ENCODE measurements at regions not wholly inside any gene's neighbourhood (a gene's known extent, or its start where the extent isn't known, plus 50 kb on each side); places are given as distances from the start of the nearest gene placed in this dataset.

- no peak for DNase-seq
Measured at GRCh38 chr3:168624892-168625448, 529.2 kb upstream of the GOLIM4 start.

DNA sequence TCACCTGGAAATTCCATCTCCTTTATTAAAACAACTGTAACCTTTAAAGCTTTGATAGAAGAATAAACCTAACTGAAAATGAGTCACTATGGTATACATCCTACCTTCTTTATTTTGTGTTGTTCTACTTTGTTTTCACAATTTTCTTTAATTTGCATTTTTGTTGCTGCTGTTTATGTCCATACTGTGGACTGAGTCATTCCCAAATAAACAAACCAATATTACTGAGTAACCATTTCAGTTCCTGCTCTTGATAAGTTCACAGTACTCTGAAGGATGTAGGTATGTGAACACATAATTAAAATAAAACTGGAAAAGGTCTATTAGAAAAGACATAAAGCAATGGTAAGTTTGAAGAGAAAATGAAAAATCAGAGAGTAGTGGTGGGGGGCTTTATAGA lies 528.5 kb upstream of the GOLIM4 start:
- DNase-seq: no peak

- no peak for DNase-seq
Measured at GRCh38 chr3:168622795-168623194, 527.1 kb upstream of the GOLIM4 start.

DNA sequence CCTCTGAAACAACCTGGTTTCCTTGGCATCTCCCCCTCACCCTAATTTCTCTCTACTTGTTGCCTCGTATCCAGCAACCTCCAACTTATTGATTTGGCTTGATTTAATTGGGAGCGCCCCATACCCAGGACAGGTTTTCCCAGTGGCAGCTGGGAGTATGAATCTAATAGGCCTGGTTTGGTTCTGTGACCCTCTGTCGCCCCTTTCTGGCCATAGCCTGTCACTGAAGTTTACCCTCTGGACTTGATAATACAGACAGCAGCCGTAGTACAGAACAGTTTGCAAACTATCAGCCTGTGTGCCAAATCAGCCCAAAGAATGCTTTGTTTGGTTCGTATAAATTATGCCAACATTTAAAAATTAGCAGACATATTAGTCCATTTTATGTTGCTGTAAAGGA lies 525.1 kb upstream of the GOLIM4 start:
- DNase-seq: peak; percentile 14

DNA sequence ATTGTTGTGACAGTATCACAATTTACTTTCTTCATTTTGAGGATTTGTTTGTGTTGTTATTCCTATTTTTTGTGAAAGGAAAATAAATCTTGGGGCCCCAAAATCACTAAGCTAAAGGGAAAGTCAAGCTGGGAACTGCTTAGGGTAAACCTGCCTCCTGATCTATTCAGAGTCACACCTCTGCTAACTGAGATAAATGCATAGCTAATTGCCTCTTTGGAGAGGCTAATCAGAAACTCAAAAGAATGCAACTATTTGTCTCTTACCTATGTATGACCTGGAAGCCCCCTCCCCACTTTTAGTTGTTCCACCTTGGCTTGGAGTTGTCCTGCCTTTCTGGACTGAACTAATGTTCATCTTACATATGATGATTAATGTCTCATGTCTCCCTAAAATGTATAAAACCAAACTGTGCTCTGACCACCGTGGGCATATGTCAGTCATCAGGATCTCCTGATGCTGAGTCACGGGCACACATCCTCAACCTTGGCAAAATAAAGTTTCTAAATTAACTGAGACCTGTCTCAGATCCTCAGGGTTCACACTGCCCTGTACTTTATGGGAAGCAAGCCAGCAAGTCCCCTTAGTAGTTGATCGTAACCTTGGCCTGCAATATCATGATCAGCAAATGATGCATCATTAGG lies 523.2 kb upstream of the GOLIM4 start:
- DNase-seq: no peak

DNA sequence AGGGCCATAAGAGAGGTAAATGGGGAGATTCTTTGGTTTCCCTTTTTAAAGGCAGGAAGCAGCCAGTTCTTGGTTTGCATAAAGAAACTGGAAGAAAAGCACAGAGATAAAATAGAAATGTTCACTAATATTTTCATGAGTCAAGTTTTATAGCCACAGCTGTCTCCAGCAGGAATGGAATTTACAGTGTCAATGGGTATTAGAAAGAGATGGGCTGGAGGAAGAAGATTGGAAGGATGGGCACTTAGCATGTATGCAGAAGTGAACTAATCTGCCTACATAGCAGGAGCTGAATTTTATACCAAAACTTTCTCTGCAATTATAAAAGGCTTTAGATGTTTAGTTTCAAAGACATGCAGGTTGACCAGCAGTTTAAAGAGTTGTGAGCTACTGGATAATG lies 521.9 kb upstream of the GOLIM4 start:
- no peak for DNase-seq

DNA sequence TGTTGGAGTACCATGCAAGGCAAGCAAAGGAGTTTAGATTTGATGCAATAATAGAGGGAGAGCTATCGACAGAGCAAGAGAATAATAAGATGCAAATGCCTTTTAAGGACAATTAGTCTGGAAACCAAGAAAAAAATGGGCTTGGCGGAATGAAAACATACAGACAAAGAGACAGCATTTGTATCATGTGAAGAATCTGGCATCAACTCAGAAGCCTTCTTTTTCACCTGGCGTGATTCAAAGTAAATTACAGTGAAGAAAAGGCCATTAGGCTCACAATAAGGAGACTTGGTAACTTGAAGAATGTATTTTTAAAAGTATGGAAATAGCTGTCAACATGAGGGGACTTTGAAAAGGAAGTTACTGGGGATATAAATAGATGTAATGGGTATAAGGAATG lies 521.2 kb upstream of the GOLIM4 start:
- DNase-seq: no peak

DNA sequence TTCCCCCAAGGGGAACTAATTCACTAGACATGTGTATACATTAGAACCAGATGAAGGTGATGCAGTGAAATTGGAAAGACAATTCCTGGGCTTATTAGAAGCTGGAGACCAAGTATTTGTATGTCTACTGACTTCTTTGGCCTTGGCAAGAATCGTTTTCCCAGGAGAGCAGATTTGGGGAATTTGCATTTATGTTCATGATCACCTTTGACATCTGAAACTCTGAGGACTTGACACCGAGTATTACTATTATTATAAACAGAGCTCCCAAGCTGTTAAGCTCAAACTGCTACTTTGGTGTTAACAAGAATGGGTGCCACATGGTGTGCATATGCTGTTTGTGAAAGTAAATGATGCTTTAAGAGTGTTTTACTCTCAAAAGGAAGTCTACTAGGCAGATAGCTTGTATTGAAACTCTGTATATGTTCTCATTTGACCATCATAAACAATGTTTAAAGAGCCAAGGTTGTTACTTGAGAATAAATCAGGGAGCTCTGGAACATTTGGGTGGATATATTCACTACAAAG lies 519.8 kb upstream of the GOLIM4 start:
- DNase-seq: peak; percentile 17

- no peak for DNase-seq
Measured at GRCh38 chr3:168613151-168613550, 517.4 kb upstream of the GOLIM4 start.

DNA sequence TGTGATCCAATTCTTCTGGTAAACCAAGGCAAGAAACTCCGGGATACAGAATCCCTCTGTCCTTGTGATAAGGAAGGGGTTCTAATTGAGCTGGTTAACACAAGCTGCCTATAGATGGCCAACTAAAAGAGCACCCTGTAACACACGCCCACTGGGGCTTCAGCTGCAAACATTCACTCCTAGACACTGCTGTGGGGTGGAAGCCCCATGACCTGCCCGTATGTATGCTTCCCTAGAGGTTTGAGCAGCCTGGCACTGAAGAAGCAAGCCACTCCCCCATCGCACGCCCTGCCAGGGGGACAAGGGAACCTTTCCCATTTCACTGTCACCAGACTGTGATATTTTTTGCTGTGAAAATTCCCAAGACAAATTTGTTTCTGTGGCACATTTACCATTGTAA lies 516.9 kb upstream of the GOLIM4 start:
- no peak for DNase-seq

- DNase-seq: no peak
Measured at GRCh38 chr3:168611826-168612225, 516.1 kb upstream of the GOLIM4 start.

DNA sequence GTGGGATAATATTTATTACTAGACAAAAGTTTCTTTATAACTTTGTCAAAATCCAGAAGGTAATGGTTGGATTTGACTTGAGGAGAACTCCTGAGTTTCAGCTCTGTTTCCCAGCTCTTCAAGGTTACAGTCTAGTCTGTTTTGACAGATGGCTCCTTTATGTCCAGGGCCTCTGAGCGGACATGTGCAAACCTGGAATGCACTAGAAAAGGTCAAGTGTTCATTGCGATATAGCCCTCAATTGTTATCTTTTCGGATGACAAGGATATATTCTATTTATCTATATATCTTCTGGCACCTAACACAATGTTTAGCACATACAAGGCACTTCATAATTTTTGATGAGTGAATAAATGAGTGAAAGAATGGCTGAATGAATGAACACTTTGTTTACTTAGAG lies 513.2 kb upstream of the GOLIM4 start:
- DNase-seq: no peak

DNA sequence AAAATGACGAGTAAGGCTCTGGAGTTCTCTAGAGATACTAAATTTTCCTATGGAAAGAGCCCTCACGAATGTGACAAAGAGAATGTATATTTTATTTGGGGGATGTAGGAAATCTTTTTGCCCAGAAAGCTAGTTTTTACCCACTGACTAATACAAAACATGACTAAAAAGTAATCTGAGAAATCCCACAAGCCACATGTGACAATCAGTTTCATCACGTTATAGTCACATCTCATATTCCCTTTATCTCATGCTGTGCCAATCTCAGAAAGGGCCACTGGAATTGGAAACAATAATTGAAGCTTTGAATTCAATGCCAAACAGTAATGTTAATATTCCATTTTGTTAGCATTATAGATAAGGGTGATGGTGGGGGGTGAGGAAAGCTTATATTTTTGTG lies 509.0 kb upstream of the GOLIM4 start:
- DNase-seq: no peak

GRCh38 chr3:168598250-168598649 lies 502.5 kb upstream of the GOLIM4 start:
- no peak for DNase-seq

DNA sequence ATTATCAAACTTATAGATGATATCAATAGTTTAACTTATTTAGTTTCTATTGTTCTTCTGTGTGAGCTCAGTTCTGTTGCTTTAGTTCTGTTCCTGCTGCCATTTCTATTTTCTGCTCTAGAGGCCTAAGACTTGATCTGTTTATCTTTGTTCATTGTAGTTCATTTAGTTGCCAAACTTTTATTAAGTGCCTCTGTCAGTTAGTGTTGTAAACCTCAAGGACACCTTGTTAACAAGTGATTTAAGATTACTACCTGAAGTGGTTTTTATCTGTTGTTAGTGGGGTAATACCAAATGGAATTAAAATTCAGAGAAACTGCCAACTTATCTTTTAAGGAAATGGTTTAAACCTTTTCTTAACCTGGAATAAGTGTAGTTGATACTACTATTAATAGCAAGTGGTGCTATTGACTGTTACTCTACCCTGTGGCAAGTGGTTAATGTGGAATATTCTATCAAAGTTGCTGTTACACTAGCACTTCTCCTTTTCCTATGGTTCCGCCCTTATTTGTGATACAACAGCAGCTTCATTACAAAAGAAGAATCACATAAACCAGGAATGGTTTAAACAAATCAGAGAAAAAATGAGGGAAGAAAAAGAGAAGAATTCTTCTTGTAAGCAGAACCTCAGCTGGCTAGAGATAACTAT lies 500.6 kb upstream of the GOLIM4 start:
- DNase-seq: no peak

GRCh38 chr3:168591587-168591986 lies 495.9 kb upstream of the GOLIM4 start:
- no peak for DNase-seq

GRCh38 chr3:168589376-168589775 lies 493.7 kb upstream of the GOLIM4 start:
- DNase-seq: no peak

- no peak for DNase-seq
Measured at GRCh38 chr3:168585544-168585943, 489.8 kb upstream of the GOLIM4 start.

GRCh38 chr3:168583977-168584376 lies 488.3 kb upstream of the GOLIM4 start:
- DNase-seq: no peak

DNA sequence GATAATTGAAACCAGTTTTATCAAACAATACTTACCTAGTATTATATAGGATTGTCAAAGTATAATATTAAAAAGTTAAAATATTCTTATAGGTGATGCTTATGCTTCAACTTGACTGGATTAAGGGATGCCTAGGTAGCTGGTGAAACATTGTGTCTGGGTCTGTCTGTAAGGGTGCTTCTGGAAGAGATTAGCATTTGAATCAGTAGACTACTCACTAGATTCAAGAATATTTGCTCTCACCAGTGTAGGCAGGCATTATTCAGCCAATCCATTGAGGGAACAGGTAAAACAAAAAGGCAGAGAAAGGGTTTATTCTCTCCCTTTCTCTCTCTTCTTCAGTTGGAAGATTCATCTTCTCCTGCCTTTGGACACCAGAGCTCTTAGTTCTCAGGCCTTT lies 486.8 kb upstream of the GOLIM4 start:
- DNase-seq: no peak

DNA sequence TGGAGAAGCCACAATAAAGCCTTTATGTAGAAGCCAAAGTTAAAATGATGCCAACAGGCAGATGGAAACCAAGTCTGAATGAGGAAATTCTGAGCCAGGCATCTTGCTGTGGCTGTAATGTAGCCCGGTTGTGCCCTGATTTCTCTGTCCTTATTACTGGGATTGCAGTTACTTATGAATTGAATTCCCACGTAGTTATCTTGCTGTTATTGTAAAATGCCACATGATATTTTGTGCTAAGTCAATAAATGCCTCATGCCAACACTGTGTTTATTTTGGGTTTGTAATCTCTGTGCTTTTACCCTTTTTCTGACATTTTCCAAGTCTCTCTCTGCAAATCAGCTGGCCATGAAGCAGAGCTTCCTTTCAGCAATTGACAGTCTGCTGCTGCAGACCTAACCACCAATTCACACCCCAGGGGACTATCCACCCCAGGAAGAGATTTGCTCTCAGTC lies 486.1 kb upstream of the GOLIM4 start:
- DNase-seq: no peak

- no peak for DNase-seq
Measured at GRCh38 chr3:168579010-168579409, 483.3 kb upstream of the GOLIM4 start.

- no peak for DNase-seq
Measured at GRCh38 chr3:168575750-168576149, 480.0 kb upstream of the GOLIM4 start.

- no peak for DNase-seq
Measured at GRCh38 chr3:168574455-168575158, 478.9 kb upstream of the GOLIM4 start.

Data from DMS 273 treated with DMSO at 0.1 percent for 48 hours (cell line).